ENCODE measurements at regions not wholly inside any gene's neighbourhood (a gene's known extent, or its start where the extent isn't known, plus 50 kb on each side); places are given as distances from the start of the nearest gene placed in this dataset.

- no peaks in the 10 kb centered on the region for H3K36me3 ChIP-seq (ENCODE audit: control insufficient read depth, insufficient read depth, low read length)
- H3K27me3 ChIP-seq (ENCODE audit: control insufficient read depth, insufficient read depth, low read length) = no peaks in the 10 kb centered on the region
- FAIRE-seq = no peak
- DNase-seq (ENCODE audit: low read depth) = no peak
- H3K4me3 ChIP-seq (ENCODE audit: low read depth, low read length) = no peak overlapping the region
- no peak for TF ChIP-seq CTCF (IDR thresholded peaks at IDR 0.05; ENCODE audit: insufficient read depth, low read length, severe bottlenecking)
Observed at GRCh38 chr5:122702524-122702875, 72.4 kb upstream of the SNX2 start.

- no peak for DNase-seq (ENCODE audit: low read depth)
- Histone ChIP-seq H3K4me3 (ENCODE audit: low read depth, low read length) (no peak overlapping the region), H3K27me3 (ENCODE audit: control insufficient read depth, insufficient read depth, low read length) (no peaks in the 10 kb centered on the region), H3K36me3 (ENCODE audit: control insufficient read depth, insufficient read depth, low read length) (no peaks in the 10 kb centered on the region)
- TF ChIP-seq CTCF (IDR thresholded peaks at IDR 0.05; ENCODE audit: insufficient read depth, low read length, severe bottlenecking) = no peak
- FAIRE-seq = no peak
Observed at GRCh38 chr5:122703203-122703602, 71.7 kb upstream of the SNX2 start.

GRCh38 chr5:122704247-122705036 is 70.4 kb upstream of the SNX2 start:
- Histone ChIP-seq H3K4me3 (ENCODE audit: low read depth, low read length) (no peak overlapping the region), H3K27me3 (ENCODE audit: control insufficient read depth, insufficient read depth, low read length) (no peaks in the 10 kb centered on the region), H3K36me3 (ENCODE audit: control insufficient read depth, insufficient read depth, low read length) (no peaks in the 10 kb centered on the region)
- no peak for FAIRE-seq
- peak; percentile 48 for TF ChIP-seq CTCF (IDR thresholded peaks at IDR 0.05; ENCODE audit: insufficient read depth, low read length, severe bottlenecking)
- peak; percentile 60 for DNase-seq (ENCODE audit: low read depth)

GRCh38 chr5:122705851-122706250 is 69.0 kb upstream of the SNX2 start:
- DNase-seq (ENCODE audit: low read depth) = no peak
- FAIRE-seq = no peak
- H3K4me3 ChIP-seq (ENCODE audit: low read depth, low read length) = no peak overlapping the region
- H3K36me3 ChIP-seq (ENCODE audit: control insufficient read depth, insufficient read depth, low read length) = no peaks in the 10 kb centered on the region
- TF ChIP-seq CTCF (IDR thresholded peaks at IDR 0.05; ENCODE audit: insufficient read depth, low read length, severe bottlenecking) = no peak
- no peaks in the 10 kb centered on the region for H3K27me3 ChIP-seq (ENCODE audit: control insufficient read depth, insufficient read depth, low read length)

- H3K27me3 ChIP-seq (ENCODE audit: control insufficient read depth, insufficient read depth, low read length) = no peaks in the 10 kb centered on the region
- H3K36me3 ChIP-seq (ENCODE audit: control insufficient read depth, insufficient read depth, low read length) = no peaks in the 10 kb centered on the region
- no peak for FAIRE-seq
- H3K4me3 ChIP-seq (ENCODE audit: low read depth, low read length) = no peak overlapping the region
- peak; percentile 34 for DNase-seq (ENCODE audit: low read depth)
- no peak for TF ChIP-seq CTCF (IDR thresholded peaks at IDR 0.05; ENCODE audit: insufficient read depth, low read length, severe bottlenecking)
Observed at GRCh38 chr5:122707796-122708195, 67.1 kb upstream of the SNX2 start.

- no peaks in the 10 kb centered on the region for H3K36me3 ChIP-seq (ENCODE audit: control insufficient read depth, insufficient read depth, low read length)
- no peak overlapping the region for H3K4me3 ChIP-seq (ENCODE audit: low read depth, low read length)
- H3K27me3 ChIP-seq (ENCODE audit: control insufficient read depth, insufficient read depth, low read length) = no peaks in the 10 kb centered on the region
- no peak for DNase-seq (ENCODE audit: low read depth)
- no peak for FAIRE-seq
- no peak for TF ChIP-seq CTCF (IDR thresholded peaks at IDR 0.05; ENCODE audit: insufficient read depth, low read length, severe bottlenecking)
Observed at GRCh38 chr5:122713041-122713440, 61.8 kb upstream of the SNX2 start.

Measured in bronchial epithelial cell (primary cell).